MCF 10A (cell line): ENCODE measurements at regions not wholly inside any gene's neighbourhood (a gene's known extent, or its start where the extent isn't known, plus 50 kb on each side); places are given as distances from the start of the nearest gene placed in this dataset.

Experiments used
- BruUV-seq: library from RNA; stranded (reverse); fragments of 400-500 nt; replicated peaks from 2 replicates; lab custom pipeline; 2021; lab: Mats Ljungman, UMichigan
- CTCF ChIA-PET: fragments of 300-600 bp; sonication (Branson Sonifier 250); formaldehyde crosslinking; extraction: SDS; loops from one replicate; lab custom pipeline; 2021; ENCODE audit warnings: antibody characterized with exemption, inconsistent platforms; lab: Yijun Ruan, JAX
- POLR2A ChIA-PET: fragments of 300-600, 350-650 bp; sonication (Branson Sonifier 250); formaldehyde crosslinking; extraction: SDS; loops from one replicate; lab custom pipeline; 2020; ENCODE audit warnings: antibody characterized with exemption, inconsistent platforms; lab: Yijun Ruan, JAX
- DNase-seq: peaks from one replicate; pipeline ENCODE4 v3.0.0-alpha.2; 2018; ENCODE audit not compliant: unreplicated experiment
- H3K27ac Mint-ChIP-seq: one replicate; pipeline ENCODE4 v1.8.0; 2022; ENCODE audit warnings: mild to moderate bottlenecking, low read depth, mixed read lengths; ENCODE audit not compliant: unreplicated experiment
- H3K27me3 Mint-ChIP-seq: one replicate; pipeline ENCODE4 v1.8.0; 2022; ENCODE audit warnings: mixed read lengths; ENCODE audit not compliant: insufficient read depth, unreplicated experiment
- H3K36me3 Mint-ChIP-seq: one replicate; pipeline ENCODE4 v1.8.0; 2022; ENCODE audit warnings: mild to moderate bottlenecking, moderate library complexity, mixed read lengths; ENCODE audit not compliant: insufficient read depth, unreplicated experiment
- H3K4me1 Mint-ChIP-seq: one replicate; pipeline ENCODE4 v1.8.0; 2022; ENCODE audit warnings: mixed read lengths; ENCODE audit not compliant: insufficient read depth, unreplicated experiment
- H3K4me3 Mint-ChIP-seq: one replicate; pipeline ENCODE4 v1.8.0; 2022; ENCODE audit warnings: mild to moderate bottlenecking, moderate library complexity, mixed read lengths; ENCODE audit not compliant: unreplicated experiment
- H3K9me3 Mint-ChIP-seq: one replicate; pipeline ENCODE4 v1.8.0; 2022; ENCODE audit warnings: mixed read lengths; ENCODE audit not compliant: unreplicated experiment
- CTCF ChIP-seq: fragments of 200-600 bp; IDR thresholded peaks from one replicate; pipeline ENCODE4 v1.8.0; 2022; ENCODE audit warnings: antibody characterized with exemption, mild to moderate bottlenecking; ENCODE audit not compliant: unreplicated experiment
- intact Hi-C: fragments of 100-400 bp; cut with micrococcal nuclease; formaldehyde crosslinking; loops from 2 replicates; pipeline ENCODE4 v1.14.1; 2022

- ChIA-PET POLR2A (interaction anchor here (0.6 kb wide), 1 partner anchor 10 kb away, joined by 4 read pairs; no protein-coding TSS in a partner anchor), CTCF (interaction anchor here (0.6 kb wide), 1 partner anchor 26 kb away, joined by 3 read pairs; no protein-coding TSS in a partner anchor)
- no peak overlapping the region for H3K27ac Mint-ChIP-seq
- no peaks in the 10 kb centered on the region for H3K9me3 Mint-ChIP-seq
- no peak overlapping the region for H3K4me3 Mint-ChIP-seq
- no peak for DNase-seq
- intact Hi-C loops = no loop called here
- no peaks in the 10 kb centered on the region for H3K36me3 Mint-ChIP-seq
- peaks cover 53% of the 10 kb centered on the region for H3K27me3 Mint-ChIP-seq
- no TSS peak for BruUV-seq
- no peaks in the 10 kb centered on the region for H3K4me1 Mint-ChIP-seq
- TF ChIP-seq CTCF = no peak
Observed at GRCh38 chr21:32113486-32113885, 165.4 kb downstream of the MIS18A start.

DNA sequence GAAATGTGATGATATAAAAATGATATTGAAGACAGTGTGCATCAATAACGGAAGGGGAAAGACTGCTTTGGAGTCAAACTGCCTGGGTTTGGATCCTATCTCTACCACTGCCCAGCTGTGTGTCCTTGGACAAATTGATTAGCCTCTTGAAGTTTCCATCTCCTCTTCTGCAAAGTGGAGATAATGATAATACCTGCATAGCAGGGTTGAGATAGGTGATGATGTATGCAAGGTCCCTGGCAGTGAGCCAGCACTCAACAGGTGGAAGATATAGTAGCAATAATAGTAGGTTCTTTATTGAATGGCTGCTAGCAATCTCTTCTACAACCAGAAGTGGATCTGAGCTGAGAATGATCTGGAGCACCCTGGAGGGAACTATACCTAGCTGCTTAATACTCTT lies 166.7 kb downstream of the MIS18A start:
- H3K4me1 Mint-ChIP-seq = no peaks in the 10 kb centered on the region
- DNase-seq = no peak
- no peak overlapping the region for H3K27ac Mint-ChIP-seq
- ChIA-PET CTCF (interaction anchor here (0.6 kb wide), 1 partner anchor 24 kb away, joined by 3 read pairs; no protein-coding TSS in a partner anchor), POLR2A (interaction anchor here (1.1 kb wide), 1 partner anchor 24 kb away, joined by 3 read pairs; no protein-coding TSS in a partner anchor)
- no peak overlapping the region for H3K4me3 Mint-ChIP-seq
- H3K27me3 Mint-ChIP-seq = peaks cover 62% of the 10 kb centered on the region
- H3K9me3 Mint-ChIP-seq = no peaks in the 10 kb centered on the region
- no TSS peak for BruUV-seq
- no peaks in the 10 kb centered on the region for H3K36me3 Mint-ChIP-seq
- no peak for TF ChIP-seq CTCF
- intact Hi-C loops = no loop called here

DNA sequence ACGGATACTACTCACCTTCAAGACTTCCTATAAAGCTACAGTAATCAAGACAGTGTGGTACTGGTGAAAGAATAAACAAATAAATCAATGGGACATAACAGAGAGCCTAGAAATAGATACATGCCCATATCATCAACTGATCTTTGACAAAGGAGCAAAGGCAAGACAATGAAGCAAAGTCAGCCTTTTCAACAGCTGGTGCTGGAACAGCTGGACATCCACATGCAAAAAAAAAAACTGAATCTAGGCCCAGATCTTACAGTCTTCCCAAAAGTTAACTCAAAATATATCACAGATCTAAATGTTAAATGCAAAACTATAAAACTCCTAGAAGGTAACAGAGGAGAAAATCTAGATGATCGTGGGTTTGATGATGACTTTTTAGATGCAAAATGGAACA lies 170.3 kb downstream of the MIS18A start:
- POLR2A ChIA-PET = interaction anchor here (0.6 kb wide), 1 partner anchor 1097 kb away, joined by 3 read pairs; no protein-coding TSS in a partner anchor
- CTCF ChIA-PET = no interaction called here
- DNase-seq = no peak
- intact Hi-C loops = no loop called here
- Mint-ChIP-seq H3K36me3 (no peaks in the 10 kb centered on the region), H3K9me3 (no peaks in the 10 kb centered on the region), H3K4me1 (no peaks in the 10 kb centered on the region), H3K4me3 (no peak overlapping the region), H3K27me3 (peaks cover 73% of the 10 kb centered on the region), H3K27ac (no peak overlapping the region)
- TF ChIP-seq CTCF = no peak
- no TSS peak for BruUV-seq

- Mint-ChIP-seq H3K27ac (no peak overlapping the region), H3K9me3 (no peaks in the 10 kb centered on the region), H3K36me3 (no peaks in the 10 kb centered on the region), H3K4me1 (no peaks in the 10 kb centered on the region), H3K4me3 (no peak overlapping the region), H3K27me3 (peaks cover 29% of the 10 kb centered on the region)
- intact Hi-C loops = no loop called here
- CTCF ChIA-PET = no interaction called here
- POLR2A ChIA-PET = no interaction called here
- no TSS peak for BruUV-seq
- no peak for DNase-seq
- TF ChIP-seq CTCF = no peak
Observed at GRCh38 chr21:32103361-32103760, 175.5 kb downstream of the MIS18A start.
